ENCODE measurements at regions not wholly inside any gene's neighbourhood (a gene's known extent, or its start where the extent isn't known, plus 50 kb on each side); places are given as distances from the start of the nearest gene placed in this dataset.

DNA sequence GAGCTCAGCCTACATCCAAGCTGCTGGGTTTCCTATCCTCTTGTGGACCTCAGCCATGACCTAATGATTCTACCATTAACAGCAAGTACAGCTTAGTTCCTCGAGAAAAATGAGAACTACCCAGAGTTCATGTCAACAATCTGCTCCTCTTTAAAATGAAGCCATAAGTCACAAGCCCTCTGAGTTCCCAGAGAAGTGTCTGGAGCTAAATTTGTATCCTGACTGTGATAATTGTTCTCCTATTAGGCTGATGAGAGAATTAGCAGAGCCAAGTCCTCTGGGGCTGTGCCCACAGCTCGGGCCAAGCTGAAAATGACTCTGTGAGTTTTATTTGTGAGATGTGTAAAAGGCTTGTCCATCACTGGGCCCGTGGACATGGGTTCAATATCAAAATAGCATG lies 145.1 kb upstream of the SMIM23 start (continued):
- TF ChIP-seq ZNF292 (CRISPR knock-in tag; IDR thresholded peaks at IDR 0.05; ENCODE audit: borderline replicate concordance, low read depth) (no peak), CBX2 (IDR thresholded peaks at IDR 0.05; ENCODE audit: low read depth, low read length) (no peak), CBX2 (CRISPR knock-in tag; IDR thresholded peaks at IDR 0.05; ENCODE audit: low read depth) (no peak), ZNF331 (CRISPR knock-in tag; IDR thresholded peaks at IDR 0.05) (no peak)
- TF ChIP-seq, protein P1, sequence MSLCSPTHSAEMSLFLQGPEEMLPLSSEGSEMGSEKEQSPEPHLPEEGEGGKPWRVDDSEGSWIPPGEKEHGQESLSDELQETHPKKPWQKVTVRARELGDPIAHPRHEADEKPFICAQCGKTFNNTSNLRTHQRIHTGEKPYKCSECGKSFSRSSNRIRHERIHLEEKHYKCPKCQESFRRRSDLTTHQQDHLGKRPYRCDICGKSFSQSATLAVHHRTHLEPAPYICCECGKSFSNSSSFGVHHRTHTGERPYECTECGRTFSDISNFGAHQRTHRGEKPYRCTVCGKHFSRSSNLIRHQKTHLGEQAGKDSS (CRISPR knock-in tag; IDR thresholded peaks at IDR 0.05; ENCODE audit: borderline replicate concordance, low read depth), result no peak

DNA sequence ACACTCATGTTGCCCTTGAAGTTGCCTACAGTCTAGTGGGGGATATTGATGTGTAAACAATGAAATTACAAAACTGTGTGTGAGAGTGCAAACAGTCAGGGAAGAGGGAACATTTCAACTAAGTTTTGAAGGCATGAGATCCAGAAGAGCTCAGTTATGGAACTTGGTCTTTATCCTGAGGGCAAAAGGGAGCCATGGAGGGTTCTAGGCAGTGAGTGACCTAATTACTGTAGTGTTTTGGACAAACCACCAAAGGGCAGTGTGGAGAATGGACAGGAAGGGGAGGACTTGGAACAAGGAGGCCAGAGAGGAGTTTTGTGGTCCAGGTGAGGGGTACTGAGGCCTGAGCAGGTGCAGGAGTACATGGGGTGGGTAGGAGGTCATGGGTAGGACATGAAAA lies 143.7 kb upstream of the SMIM23 start:
- ATAC-seq, result no peak
- in situ Hi-C loops (cut with HindIII; ENCODE audit: extremely low pct_ligation_motif_present, low pct_unique_long_range_greater_than_20kb), result no loop called here
- POLR2A ChIA-PET, result no interaction called here
- TF ChIP-seq ZNF367 (CRISPR knock-in tag; IDR thresholded peaks at IDR 0.05; ENCODE audit: borderline replicate concordance), result no peak
- TF ChIP-seq, protein P2, sequence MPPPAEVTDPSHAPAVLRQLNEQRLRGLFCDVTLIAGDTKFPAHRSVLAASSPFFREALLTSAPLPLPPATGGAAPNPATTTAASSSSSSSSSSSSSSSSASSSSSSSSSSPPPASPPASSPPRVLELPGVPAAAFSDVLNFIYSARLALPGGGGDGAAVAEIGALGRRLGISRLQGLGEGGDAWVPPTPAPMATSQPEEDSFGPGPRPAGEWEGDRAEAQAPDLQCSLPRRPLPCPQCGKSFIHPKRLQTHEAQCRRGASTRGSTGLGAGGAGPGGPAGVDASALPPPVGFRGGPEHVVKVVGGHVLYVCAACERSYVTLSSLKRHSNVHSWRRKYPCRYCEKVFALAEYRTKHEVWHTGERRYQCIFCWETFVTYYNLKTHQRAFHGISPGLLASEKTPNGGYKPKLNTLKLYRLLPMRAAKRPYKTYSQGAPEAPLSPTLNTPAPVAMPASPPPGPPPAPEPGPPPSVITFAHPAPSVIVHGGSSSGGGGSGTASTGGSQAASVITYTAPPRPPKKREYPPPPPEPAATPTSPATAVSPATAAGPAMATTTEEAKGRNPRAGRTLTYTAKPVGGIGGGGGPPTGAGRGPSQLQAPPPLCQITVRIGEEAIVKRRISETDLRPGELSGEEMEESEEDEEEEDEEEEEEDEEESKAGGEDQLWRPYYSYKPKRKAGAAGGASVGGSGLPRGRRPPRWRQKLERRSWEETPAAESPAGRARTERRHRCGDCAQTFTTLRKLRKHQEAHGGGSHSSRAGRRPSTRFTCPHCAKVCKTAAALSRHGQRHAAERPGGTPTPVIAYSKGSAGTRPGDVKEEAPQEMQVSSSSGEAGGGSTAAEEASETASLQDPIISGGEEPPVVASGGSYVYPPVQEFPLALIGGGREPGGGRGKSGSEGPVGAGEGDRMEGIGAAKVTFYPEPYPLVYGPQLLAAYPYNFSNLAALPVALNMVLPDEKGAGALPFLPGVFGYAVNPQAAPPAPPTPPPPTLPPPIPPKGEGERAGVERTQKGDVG (CRISPR knock-in tag; IDR thresholded peaks at IDR 0.05; ENCODE audit: borderline replicate concordance), result no peak
- TF ChIP-seq, protein P3, sequence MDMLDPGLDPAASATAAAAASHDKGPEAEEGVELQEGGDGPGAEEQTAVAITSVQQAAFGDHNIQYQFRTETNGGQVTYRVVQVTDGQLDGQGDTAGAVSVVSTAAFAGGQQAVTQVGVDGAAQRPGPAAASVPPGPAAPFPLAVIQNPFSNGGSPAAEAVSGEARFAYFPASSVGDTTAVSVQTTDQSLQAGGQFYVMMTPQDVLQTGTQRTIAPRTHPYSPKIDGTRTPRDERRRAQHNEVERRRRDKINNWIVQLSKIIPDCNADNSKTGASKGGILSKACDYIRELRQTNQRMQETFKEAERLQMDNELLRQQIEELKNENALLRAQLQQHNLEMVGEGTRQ (IDR thresholded peaks at IDR 0.05; ENCODE audit: low read depth, low read length), result no peak
- TF ChIP-seq, protein P3 (CRISPR knock-in tag; IDR thresholded peaks at IDR 0.05; ENCODE audit: borderline replicate concordance), result no peak
- no peak for TF ChIP-seq HNRNPUL1 (IDR thresholded peaks at IDR 0.05; ENCODE audit: low read depth, low read length)
- TF ChIP-seq NFYB (CRISPR knock-in tag; IDR thresholded peaks at IDR 0.05), result no peak
- TF ChIP-seq, protein P4, sequence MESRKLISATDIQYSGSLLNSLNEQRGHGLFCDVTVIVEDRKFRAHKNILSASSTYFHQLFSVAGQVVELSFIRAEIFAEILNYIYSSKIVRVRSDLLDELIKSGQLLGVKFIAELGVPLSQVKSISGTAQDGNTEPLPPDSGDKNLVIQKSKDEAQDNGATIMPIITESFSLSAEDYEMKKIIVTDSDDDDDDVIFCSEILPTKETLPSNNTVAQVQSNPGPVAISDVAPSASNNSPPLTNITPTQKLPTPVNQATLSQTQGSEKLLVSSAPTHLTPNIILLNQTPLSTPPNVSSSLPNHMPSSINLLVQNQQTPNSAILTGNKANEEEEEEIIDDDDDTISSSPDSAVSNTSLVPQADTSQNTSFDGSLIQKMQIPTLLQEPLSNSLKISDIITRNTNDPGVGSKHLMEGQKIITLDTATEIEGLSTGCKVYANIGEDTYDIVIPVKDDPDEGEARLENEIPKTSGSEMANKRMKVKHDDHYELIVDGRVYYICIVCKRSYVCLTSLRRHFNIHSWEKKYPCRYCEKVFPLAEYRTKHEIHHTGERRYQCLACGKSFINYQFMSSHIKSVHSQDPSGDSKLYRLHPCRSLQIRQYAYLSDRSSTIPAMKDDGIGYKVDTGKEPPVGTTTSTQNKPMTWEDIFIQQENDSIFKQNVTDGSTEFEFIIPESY (CRISPR knock-in tag; IDR thresholded peaks at IDR 0.05), result no peak
- TF ChIP-seq, protein P5, sequence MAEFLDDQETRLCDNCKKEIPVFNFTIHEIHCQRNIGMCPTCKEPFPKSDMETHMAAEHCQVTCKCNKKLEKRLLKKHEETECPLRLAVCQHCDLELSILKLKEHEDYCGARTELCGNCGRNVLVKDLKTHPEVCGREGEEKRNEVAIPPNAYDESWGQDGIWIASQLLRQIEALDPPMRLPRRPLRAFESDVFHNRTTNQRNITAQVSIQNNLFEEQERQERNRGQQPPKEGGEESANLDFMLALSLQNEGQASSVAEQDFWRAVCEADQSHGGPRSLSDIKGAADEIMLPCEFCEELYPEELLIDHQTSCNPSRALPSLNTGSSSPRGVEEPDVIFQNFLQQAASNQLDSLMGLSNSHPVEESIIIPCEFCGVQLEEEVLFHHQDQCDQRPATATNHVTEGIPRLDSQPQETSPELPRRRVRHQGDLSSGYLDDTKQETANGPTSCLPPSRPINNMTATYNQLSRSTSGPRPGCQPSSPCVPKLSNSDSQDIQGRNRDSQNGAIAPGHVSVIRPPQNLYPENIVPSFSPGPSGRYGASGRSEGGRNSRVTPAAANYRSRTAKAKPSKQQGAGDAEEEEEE (CRISPR knock-in tag; IDR thresholded peaks at IDR 0.05; ENCODE audit: borderline replicate concordance), result no peak
- TF ChIP-seq CENPX (CRISPR knock-in tag; IDR thresholded peaks at IDR 0.05), result no peak

More for the DNA sequence above, 143.7 kb upstream of the SMIM23 start:
- Histone ChIP-seq H3K79me2 (ENCODE audit: insufficient read depth, low read length) (no peaks in the 10 kb centered on the region), H3K27me3 (ENCODE audit: control insufficient read depth in 1 of 2, insufficient read depth in 2 of 2, low read length in 2 of 2) (peaks cover 0 to 16% of the 10 kb centered on the region in 2 experiments; a peak in 2 of 5 replicates), H3K4me2 (ENCODE audit: low read depth, low read length) (no peak overlapping the region), H3K27ac (ENCODE audit: extremely low read length, insufficient read depth, low read length) (no peak overlapping the region), H2AFZ (ENCODE audit: low read length) (no peak overlapping the region), H3K9ac (ENCODE audit: insufficient read depth, low read depth, low read length) (no peak overlapping the region), H3K4me1 (ENCODE audit: insufficient read depth, low read length) (no peaks in the 10 kb centered on the region), H4K20me1 (ENCODE audit: insufficient read depth, low read length) (no peaks in the 10 kb centered on the region), H3K4me3 (replicated peaks in 1 of 3; ENCODE audit: insufficient read depth in 1 of 3, low read depth in 2 of 3, low read length in 3 of 3) (no peak overlapping the region), H3K9me3 (ENCODE audit: low read length) (no peaks in the 10 kb centered on the region), H3K36me3 (replicated peaks in 1 of 2; ENCODE audit: control insufficient read depth in 1 of 2, insufficient read depth in 2 of 2, low read length in 2 of 2) (no peaks in the 10 kb centered on the region)
- intact Hi-C loops (cut with micrococcal nuclease; ENCODE audit: unreplicated experiment), result no loop called here
- BruUV-seq (replicated peaks), result no TSS peak
- FAIRE-seq (no peak), DNase-seq (ENCODE audit: low spot score) (no peak)
- CTCF ChIA-PET (ENCODE audit: low intra/inter-chr PET ratio, low total read pairs), result no interaction called here

All from HepG2 (cell line).